Heart right ventricle (tissue), 16 donors: ENCODE measurements at regions not wholly inside any gene's neighbourhood (a gene's known extent, or its start where the extent isn't known, plus 50 kb on each side); places are given as distances from the start of the nearest gene placed in this dataset.

Experiments
- ATAC-seq, 8 donors: fragments of 200-7000 bp; cut with Tn5 transposase; one replicate each; pipeline ENCODE4 v1.9.1; 2020; ENCODE audit warnings: mild to moderate bottlenecking in 8 of 8, moderate library complexity in 8 of 8, moderate number of reproducible peaks in 1 of 8
- DNase-seq, 2 donors: peaks; one replicate each; pipeline ENCODE4 v3.0.0-alpha.2; 2020
- H3K27ac ChIP-seq, 10 donors: fragments of 200-600 bp; sonication (generic) in 2 of 10; one replicate each; pipeline versions ENCODE4 v1.5.0 to v1.8.0; 2020 to 2022; ENCODE audit warnings: mild to moderate bottlenecking in 3 of 10
- H3K27me3 ChIP-seq, 7 donors: fragments of 200-600 bp; one replicate each; pipeline ENCODE4 v1.8.0; 2021 to 2022; ENCODE audit warnings: mild to moderate bottlenecking in 2 of 7
- H3K36me3 ChIP-seq, 9 donors: fragments of 200-600 bp; sonication (generic) in 1 of 9; one replicate each; pipeline versions ENCODE4 v1.5.0 to v1.8.0; 2020 to 2022; ENCODE audit warnings: mild to moderate bottlenecking in 2 of 9
- H3K4me1 ChIP-seq, 9 donors: fragments of 200-600 bp; sonication (generic) in 1 of 9; one replicate each; pipeline versions ENCODE4 v1.5.0 to v1.8.0; 2020 to 2022; ENCODE audit warnings: mild to moderate bottlenecking in 4 of 9
- H3K4me3 ChIP-seq, 10 donors: fragments of 200-600 bp; sonication (generic) in 2 of 10; one replicate each; pipeline versions ENCODE4 v1.5.0 to v1.8.0; 2020 to 2022; ENCODE audit warnings: mild to moderate bottlenecking in 7 of 10, moderate library complexity in 2 of 10
- H3K9me3 ChIP-seq, 11 donors: fragments of 200-600 bp in 10 of 11; sonication (generic) in 2 of 11; one replicate each; pipeline versions ENCODE4 v1.5.0 to v1.8.0; 2013 to 2022; ENCODE audit warnings: mild to moderate bottlenecking in 2 of 11, control low read depth in 1 of 11, moderate library complexity in 1 of 11
- WGBS, 2 donors: extraction: QIAGEN DNeasy Blood & Tissue Kit; methylation state at CpG; one replicate each; pipeline ENCODE4 v1.1.7; 2013; ENCODE audit warnings: inconsistent platforms in 1 of 2; 5-methylcytosine and 5-hydroxymethylcytosine counted together
- intact Hi-C, 10 donors: fragments of 100-400 bp; cut with DNase I; formaldehyde crosslinking; loops; one replicate each; pipeline versions ENCODE4 v1.11.1 to v1.14.2; 2022
- TF ChIP-seq, protein P1 (sequence below), 9 donors: fragments of 200-600 bp; sonication (generic) in 2 of 9; IDR thresholded peaks; one replicate each; pipeline versions ENCODE4 v1.5.0 to v1.8.0; 2021 to 2022; ENCODE audit warnings: antibody characterized with exemption in 9 of 9, mild to moderate bottlenecking in 5 of 9, moderate library complexity in 1 of 9
- donor health status: Arrhythmogenic right ventricular cardiomyopathy.
- donor health status: ischemic (EF 13 %, LVEDD 7.1; RV severe dilation, severe dysfunction).
- donor health status: healthy with polysubstance abuse.
- donor health status: DM: no; HTN: yes; CAD: no.
- donor health status: DM: no; HTN: no; CAD: no.
- donor health status: ischemic (EF 25% LVEDD 6.9; RV normal size, moderate dysfunction).
- donor health status: ischemic (EF 25% LVEDD 5.7; RV mildly dilated, moderate dysfunction).
- donor health status: healthy.
- donor health status: DM: yes; HTN: yes; CAD: no.
- donor health status: Ischemic cardiomyopathy.
- donor health status: ischemic (EF 35%, LVEDD 5.7; RV mildly dilated, moderate dysfunction).
- donor health status: nonischemic (EF 11% LVEDD 7.7; RV severe dilation, severe dysfunction).
- donor health status: DM: yes; HTN: yes; CAD: no.
- donor health status: PGD.
- donor health status: ischemic (EF 29% LVEDD 5.4; RV normal size, mild dysfunction).
- donor health status: nonischemic (EF 23%, LVEDD 6.1; RV moderate dilation, normal function).

DNA sequence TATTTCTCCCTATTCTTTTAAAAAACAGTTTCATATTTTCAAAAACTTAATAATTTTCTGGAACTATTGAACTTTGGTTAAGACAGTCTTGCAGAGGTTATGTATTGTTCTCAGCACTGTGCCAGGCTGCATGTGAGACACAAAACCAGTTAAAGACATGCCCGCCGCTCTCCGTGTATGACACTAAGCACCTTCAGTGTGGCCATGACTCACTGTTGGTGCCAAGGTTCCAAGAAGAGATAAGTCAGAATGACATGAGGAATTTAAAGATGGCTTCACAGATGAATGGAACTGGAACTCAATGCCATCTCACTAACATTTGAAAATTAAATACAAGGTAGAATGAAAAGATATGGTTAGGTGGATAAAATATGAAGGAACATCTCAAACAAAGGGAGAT is 525.5 kb upstream of the ZFP42 start:
- DNase-seq, result no peak
- ATAC-seq, result no peak
- Histone ChIP-seq H3K4me3 (no peak overlapping the region), H3K36me3 (no peaks in the 10 kb centered on the region), H3K27me3 (no peaks in the 10 kb centered on the region), H3K9me3 (no peaks in the 10 kb centered on the region), H3K27ac (no peak overlapping the region), H3K4me1 (peaks cover 0 to 3% (median 0%) of the 10 kb centered on the region in 9 donors)
- 89 to 90% methylated on average over 3 of the region's 3 CpGs for WGBS, 2 donors
- intact Hi-C loops, result no loop called here
- TF ChIP-seq, protein P1, sequence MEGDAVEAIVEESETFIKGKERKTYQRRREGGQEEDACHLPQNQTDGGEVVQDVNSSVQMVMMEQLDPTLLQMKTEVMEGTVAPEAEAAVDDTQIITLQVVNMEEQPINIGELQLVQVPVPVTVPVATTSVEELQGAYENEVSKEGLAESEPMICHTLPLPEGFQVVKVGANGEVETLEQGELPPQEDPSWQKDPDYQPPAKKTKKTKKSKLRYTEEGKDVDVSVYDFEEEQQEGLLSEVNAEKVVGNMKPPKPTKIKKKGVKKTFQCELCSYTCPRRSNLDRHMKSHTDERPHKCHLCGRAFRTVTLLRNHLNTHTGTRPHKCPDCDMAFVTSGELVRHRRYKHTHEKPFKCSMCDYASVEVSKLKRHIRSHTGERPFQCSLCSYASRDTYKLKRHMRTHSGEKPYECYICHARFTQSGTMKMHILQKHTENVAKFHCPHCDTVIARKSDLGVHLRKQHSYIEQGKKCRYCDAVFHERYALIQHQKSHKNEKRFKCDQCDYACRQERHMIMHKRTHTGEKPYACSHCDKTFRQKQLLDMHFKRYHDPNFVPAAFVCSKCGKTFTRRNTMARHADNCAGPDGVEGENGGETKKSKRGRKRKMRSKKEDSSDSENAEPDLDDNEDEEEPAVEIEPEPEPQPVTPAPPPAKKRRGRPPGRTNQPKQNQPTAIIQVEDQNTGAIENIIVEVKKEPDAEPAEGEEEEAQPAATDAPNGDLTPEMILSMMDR (IDR thresholded peaks at IDR 0.05), result no peak

DNA sequence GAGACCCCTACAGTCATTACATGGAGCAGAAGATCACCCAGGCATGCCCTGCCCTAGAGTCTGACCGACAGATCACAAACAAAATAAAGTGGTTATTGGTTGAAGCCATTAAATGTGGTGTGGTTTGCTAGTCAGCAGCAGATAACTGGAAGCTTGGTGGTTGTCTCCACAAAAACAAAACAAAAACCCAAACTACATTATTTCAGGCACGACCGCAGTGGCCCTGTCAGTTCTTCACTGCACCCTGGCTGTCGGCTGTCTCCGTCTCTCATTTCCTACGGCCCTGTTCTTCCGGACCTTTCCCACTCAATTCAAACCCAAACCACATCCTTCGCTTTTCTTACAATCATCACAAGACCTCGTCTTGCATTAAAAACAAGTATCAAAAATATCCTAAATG is 521.3 kb upstream of the ZFP42 start:
- intact Hi-C loops, result no loop called here
- H3K9me3 ChIP-seq, result no peaks in the 10 kb centered on the region
- TF ChIP-seq, protein P1 (IDR thresholded peaks at IDR 0.05), result no peak
- no peak for ATAC-seq
- no peak overlapping the region for H3K4me3 ChIP-seq
- no peaks in the 10 kb centered on the region for H3K27me3 ChIP-seq
- DNase-seq, result no peak
- peaks cover 0 to 3% (median 0%) of the 10 kb centered on the region in 9 donors for H3K4me1 ChIP-seq
- no peak overlapping the region for H3K27ac ChIP-seq
- 79 to 85% methylated on average over 9 of the region's 9 CpGs for WGBS, 2 donors
- no peaks in the 10 kb centered on the region for H3K36me3 ChIP-seq

DNA sequence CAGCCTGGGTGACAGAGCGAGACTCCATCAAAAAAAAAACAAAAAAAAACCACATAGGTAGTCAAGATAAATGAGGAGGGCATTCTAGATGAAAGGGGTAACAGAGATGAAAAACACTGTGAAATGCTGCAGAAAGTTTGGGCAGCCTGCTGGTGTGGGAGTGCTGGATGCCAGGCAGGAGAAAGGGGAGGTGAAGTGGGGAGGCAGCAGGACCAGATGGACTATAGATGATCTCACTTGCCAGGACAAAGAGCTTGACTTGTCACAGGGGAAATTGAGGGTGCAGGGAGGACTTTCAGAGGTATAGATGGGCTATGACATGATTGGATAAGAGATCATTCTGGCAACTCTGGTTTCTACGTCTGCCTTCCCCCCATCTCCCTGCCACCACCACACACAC is 519.7 kb upstream of the ZFP42 start:
- Histone ChIP-seq H3K36me3 (no peaks in the 10 kb centered on the region), H3K4me3 (no peak overlapping the region), H3K9me3 (no peaks in the 10 kb centered on the region), H3K27ac (no peak overlapping the region), H3K27me3 (no peaks in the 10 kb centered on the region), H3K4me1 (peaks cover 0 to 5% (median 0%) of the 10 kb centered on the region in 9 donors)
- intact Hi-C loops, result no loop called here
- WGBS, 2 donors, result 86 to 94% methylated on average over 2 of the region's 2 CpGs
- no peak for ATAC-seq
- TF ChIP-seq, protein P1 (IDR thresholded peaks at IDR 0.05), result no peak
- DNase-seq, result no peak

DNA sequence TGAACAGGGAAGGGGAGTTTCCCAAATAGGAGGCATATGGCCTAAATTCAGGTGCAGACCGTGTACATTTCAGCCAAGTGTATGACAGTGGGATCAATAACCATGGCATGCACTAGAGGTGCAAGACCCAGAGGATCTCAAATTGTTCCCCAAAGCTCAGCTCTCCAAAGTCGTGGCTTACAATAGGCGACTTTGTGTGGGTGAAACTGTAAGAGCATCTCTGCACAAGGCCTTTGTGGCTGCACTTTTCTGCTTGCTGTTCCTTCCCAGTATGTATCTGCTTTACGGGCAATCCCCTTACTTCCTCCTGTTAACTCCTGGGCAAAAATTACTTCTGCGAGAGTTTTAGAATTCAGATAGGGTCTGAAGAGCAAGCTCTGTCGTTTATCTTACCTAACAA is 518.3 kb upstream of the ZFP42 start:
- no peak overlapping the region for H3K27ac ChIP-seq
- WGBS, 2 donors, result 60 to 66% methylated on average over 6 of the region's 6 CpGs

More for the DNA sequence above, 518.3 kb upstream of the ZFP42 start:
- no peak for ATAC-seq
- H3K4me1 ChIP-seq, result peaks cover 0 to 5% (median 0%) of the 10 kb centered on the region in 9 donors
- no peak overlapping the region for H3K4me3 ChIP-seq
- H3K27me3 ChIP-seq, result no peaks in the 10 kb centered on the region
- no peaks in the 10 kb centered on the region for H3K9me3 ChIP-seq
- H3K36me3 ChIP-seq, result no peaks in the 10 kb centered on the region
- DNase-seq, result no peak
- TF ChIP-seq, protein P1 (IDR thresholded peaks at IDR 0.05), result no peak
- intact Hi-C loops, result no loop called here
